Thymus (tissue), 11 donors: ENCODE measurements at regions not wholly inside any gene's neighbourhood (a gene's known extent, or its start where the extent isn't known, plus 50 kb on each side); places are given as distances from the start of the nearest gene placed in this dataset.

Source experiments
- DNase-seq, 9 donors: peaks; one replicate each; pipeline ENCODE4 v3.0.0-alpha.2; 2013; ENCODE audit warnings: low spot score in 9 of 9, low read depth in 6 of 9, missing footprints in 1 of 9
- H3K27ac ChIP-seq, 2 donors: one replicate each; pipeline ENCODE4 v1.5.1; 2013; ENCODE audit warnings: control low read depth in 1 of 2, low read depth in 1 of 2, low read length in 1 of 2, mild to moderate bottlenecking in 1 of 2, moderate library complexity in 1 of 2
- H3K27me3 ChIP-seq, 2 donors: one replicate each; pipeline ENCODE4 v1.5.1; 2013; ENCODE audit warnings: low read length in 1 of 2; ENCODE audit not compliant: control insufficient read depth in 2 of 2, insufficient read depth in 1 of 2
- H3K36me3 ChIP-seq, 2 donors: one replicate each; pipeline ENCODE4 v1.5.1; 2013; ENCODE audit warnings: low read length in 1 of 2, mild to moderate bottlenecking in 1 of 2, moderate library complexity in 1 of 2; ENCODE audit not compliant: control insufficient read depth in 2 of 2, insufficient read depth in 2 of 2
- H3K4me1 ChIP-seq, 2 donors: one replicate each; pipeline ENCODE4 v1.5.1; 2013; ENCODE audit warnings: low read length in 2 of 2; ENCODE audit not compliant: control insufficient read depth in 2 of 2, insufficient read depth in 2 of 2
- H3K4me3 ChIP-seq, 2 donors: one replicate each; pipeline ENCODE4 v1.5.1; 2013; ENCODE audit warnings: low read length in 2 of 2, control low read depth in 1 of 2, mild to moderate bottlenecking in 1 of 2
- H3K9me3 ChIP-seq, 2 donors: one replicate each; pipeline ENCODE4 v1.5.1; 2013; ENCODE audit warnings: low read length in 1 of 2, mild to moderate bottlenecking in 1 of 2; ENCODE audit not compliant: control insufficient read depth in 2 of 2, insufficient read depth in 1 of 2
- WGBS: extraction: QIAGEN DNeasy Blood & Tissue Kit; methylation state at CpG from one replicate; pipeline ENCODE4 v1.1.7; 2013; 5-methylcytosine and 5-hydroxymethylcytosine counted together
- donor health status: healthy.

- Histone ChIP-seq H3K4me1 (no peaks in the 10 kb centered on the region), H3K27me3 (no peaks in the 10 kb centered on the region), H3K27ac (no peak overlapping the region), H3K4me3 (no peak overlapping the region), H3K9me3 (no peaks in the 10 kb centered on the region), H3K36me3 (no peaks in the 10 kb centered on the region)
- DNase-seq, result no peak
These were observed 72.0 kb upstream of the RAI14 start for GRCh38 chr5:34584165-34584564.

DNA sequence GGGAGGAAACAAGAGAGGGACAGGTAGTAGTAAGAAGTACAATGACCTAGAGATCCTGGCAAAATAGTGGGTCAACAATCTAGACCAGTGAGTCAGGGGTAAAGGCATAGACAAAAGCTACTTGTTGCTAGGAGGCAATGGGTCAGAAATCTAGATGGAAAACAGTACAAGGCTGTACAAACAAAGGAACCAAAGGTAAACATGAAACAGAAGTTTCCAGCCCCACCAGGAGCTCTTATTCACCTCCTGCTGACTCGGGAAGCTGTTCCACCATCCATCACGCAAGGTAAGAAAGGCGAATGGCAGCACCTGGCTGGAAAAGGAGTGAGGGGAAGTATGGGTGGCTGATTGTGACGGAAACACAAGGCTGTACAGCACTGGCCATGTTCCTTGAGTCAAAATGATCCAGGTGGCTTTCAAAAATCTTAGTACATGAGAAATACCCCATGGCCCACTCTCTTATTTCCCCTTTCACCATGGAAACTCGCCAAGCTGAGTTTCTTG, 70.5 kb upstream of the RAI14 start:
- Histone ChIP-seq H3K4me3 (no peak overlapping the region), H3K27me3 (no peaks in the 10 kb centered on the region), H3K36me3 (no peaks in the 10 kb centered on the region), H3K4me1 (no peaks in the 10 kb centered on the region), H3K27ac (no peak overlapping the region), H3K9me3 (no peaks in the 10 kb centered on the region)
- WGBS, result 93% methylated on average over 5 of the region's 5 CpGs
- DNase-seq, result no peak

DNA sequence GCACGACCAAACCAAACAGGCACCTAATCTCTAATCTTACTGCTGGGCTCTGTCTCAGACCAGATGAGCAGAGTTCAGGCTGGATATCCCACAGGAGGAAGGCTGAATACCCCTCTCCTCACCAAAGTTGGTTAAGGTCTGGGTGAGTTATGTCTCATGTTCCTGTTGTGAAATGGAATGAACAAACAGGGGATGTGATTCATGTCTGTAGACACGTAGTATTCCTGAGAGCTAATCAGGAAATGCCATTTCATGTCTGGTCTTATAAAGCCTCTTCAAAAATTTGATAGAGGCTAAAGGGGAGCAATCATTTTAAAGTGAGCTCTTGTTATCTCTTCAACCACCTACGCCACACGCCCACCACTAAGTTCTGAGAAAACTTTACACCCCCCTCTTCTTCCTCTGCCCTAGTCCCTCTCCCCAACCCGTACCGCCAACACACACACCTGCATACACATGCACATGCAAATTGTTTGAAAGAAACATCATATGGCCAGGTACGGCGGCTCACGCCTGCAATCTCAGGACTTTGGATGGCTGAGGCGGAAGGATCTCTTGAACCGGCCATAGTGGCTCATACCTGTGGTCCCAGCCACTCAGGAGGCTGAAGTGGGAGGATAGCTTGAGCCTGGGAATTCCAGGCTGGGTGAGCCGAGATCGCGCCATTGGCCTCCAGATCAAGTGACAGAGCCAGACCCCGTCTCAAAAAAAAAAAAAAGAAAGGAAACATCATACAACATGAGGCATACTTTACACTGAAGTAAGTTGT, 69.8 kb upstream of the RAI14 start:
- DNase-seq, result no peak
- WGBS, result 94% methylated on average over 15 of the region's 15 CpGs

DNA sequence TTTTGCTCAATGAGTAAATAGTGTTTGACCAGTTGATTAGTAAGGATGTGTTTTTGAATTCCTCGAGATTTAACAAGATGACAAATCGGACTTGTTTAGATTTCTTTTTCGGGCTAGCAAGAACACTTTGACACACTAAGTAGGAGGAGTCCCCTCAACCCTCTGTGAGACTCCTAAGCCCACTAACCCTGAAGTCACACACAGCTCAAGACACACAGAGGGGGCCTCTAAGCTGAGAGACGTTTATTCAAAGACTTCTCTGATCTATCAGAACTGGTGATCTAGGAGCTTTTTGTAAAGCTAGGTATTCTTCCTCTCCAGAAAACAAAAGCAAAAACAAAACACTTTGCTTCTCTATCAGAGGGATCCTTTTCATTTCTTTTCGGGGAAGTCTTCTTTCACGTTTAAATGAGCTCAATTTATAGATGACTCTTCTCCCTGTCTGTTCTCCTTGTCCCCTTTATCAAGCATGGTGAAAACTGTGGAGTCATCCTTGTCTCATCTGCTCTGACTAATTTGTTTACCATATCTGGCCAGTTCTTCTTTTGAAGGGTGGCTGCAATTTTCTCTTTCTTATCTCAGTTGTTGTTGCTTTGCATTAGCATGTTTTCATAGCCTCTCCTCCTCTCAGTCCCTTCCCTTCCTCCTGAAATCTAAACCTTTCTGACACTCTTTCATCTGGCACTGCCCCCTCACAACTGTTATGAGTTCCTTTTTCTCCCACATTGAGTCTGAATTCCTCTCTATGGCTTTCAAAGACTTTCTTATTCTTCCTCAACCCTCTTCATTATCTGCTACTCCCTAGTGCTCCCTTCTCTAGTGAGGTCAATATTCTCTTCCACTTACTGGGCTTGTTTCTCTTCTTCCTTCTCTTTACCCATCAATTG, 68.5 kb upstream of the RAI14 start:
- Histone ChIP-seq H3K27ac (no peak overlapping the region), H3K4me3 (no peak overlapping the region), H3K9me3 (no peaks in the 10 kb centered on the region), H3K36me3 (no peaks in the 10 kb centered on the region), H3K27me3 (no peaks in the 10 kb centered on the region), H3K4me1 (no peaks in the 10 kb centered on the region)
- DNase-seq, result no peak
- WGBS, result 85% methylated on average over 6 of the region's 6 CpGs

More for the DNA sequence above, 69.8 kb upstream of the RAI14 start:
- H3K27me3 ChIP-seq, result no peaks in the 10 kb centered on the region
- H3K9me3 ChIP-seq, result no peaks in the 10 kb centered on the region
- no peaks in the 10 kb centered on the region for H3K4me1 ChIP-seq
- no peak overlapping the region for H3K4me3 ChIP-seq
- H3K27ac ChIP-seq, result no peak overlapping the region
- H3K36me3 ChIP-seq, result no peaks in the 10 kb centered on the region

DNA sequence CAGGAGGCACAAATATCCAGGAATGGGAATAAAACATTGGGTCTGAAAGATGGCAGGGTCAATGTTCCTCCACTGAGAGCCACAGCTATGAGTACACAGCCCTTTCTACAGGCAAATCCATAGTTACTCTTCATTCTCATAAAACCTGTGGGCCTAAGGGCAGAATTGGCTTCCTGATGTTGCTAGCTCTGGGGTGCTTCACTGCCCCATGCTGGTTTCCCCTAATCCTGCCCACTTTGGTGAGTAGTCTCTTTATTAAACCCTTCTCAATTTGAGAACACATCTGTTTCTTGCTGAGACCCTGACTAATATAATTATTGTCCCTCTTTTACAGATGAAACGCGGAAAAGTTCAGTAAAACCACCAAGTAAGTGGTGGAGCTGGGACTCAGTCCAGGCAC, 66.3 kb upstream of the RAI14 start:
- Histone ChIP-seq H3K27me3 (no peaks in the 10 kb centered on the region), H3K27ac (no peak overlapping the region), H3K9me3 (no peaks in the 10 kb centered on the region), H3K4me3 (no peak overlapping the region), H3K36me3 (no peaks in the 10 kb centered on the region), H3K4me1 (no peaks in the 10 kb centered on the region)
- 99% methylated on average over 2 of the region's 2 CpGs for WGBS
- DNase-seq, result no peak

GRCh38 chr5:34591723-34592122, 64.4 kb upstream of the RAI14 start:
- H3K27ac ChIP-seq, result no peak overlapping the region
- H3K36me3 ChIP-seq, result no peaks in the 10 kb centered on the region
- H3K9me3 ChIP-seq, result no peaks in the 10 kb centered on the region
- H3K4me1 ChIP-seq, result no peaks in the 10 kb centered on the region
- WGBS, result 88% methylated on average over 5 of the region's 5 CpGs
- no peak for DNase-seq
- H3K27me3 ChIP-seq, result no peaks in the 10 kb centered on the region
- no peak overlapping the region for H3K4me3 ChIP-seq

DNA sequence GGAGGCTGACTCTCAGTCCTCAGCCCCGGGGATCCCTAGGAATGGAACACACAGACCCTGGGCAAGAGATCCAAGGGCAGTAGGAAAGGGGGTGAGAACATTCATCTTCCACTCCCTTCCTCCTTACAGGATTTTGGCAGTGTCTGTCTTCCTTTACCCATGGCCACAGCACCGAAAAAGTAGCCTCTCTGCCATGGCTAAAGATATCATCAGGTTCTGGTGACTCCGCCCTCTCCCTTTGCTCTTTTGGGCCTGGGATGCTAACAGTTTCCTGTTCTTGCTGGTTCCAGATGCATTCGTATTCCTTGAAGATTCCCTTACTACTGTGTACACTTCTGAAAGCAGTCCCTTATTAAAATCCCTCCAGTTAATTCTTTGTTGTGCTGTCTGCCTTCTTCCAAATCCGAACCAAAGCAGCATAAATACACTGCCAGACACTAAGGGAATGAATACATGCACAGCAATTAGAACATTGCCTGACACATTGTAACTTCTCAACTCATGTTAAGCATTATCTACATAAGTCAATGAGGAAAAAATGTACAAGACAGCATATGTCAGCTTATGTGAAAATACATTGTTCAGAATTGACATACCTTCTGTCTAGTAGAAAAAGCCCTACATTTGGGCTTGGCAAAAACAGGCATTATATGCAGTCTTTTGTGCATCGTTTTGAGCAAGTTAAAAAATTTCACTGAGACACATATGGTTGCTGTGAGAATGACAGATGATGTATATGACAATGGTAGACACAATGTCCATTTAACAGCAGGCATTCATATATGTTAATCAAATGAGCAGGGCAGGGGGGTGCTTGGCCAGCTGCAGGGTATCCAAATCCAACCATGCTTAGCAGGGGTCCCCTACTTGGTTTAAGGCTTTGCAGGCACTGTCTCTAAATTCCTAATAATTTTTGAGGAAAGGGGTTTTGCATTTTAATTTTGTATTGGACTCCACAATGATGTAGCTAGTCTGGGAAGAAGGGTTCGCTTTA, 58.8 kb upstream of the RAI14 start:
- Histone ChIP-seq H3K4me1 (no peaks in the 10 kb centered on the region), H3K27ac (no peak overlapping the region), H3K27me3 (no peaks in the 10 kb centered on the region), H3K4me3 (no peak overlapping the region), H3K9me3 (no peaks in the 10 kb centered on the region), H3K36me3 (no peaks in the 10 kb centered on the region)
- no peak for DNase-seq
- WGBS, result 89% methylated on average over 7 of the region's 7 CpGs

DNA sequence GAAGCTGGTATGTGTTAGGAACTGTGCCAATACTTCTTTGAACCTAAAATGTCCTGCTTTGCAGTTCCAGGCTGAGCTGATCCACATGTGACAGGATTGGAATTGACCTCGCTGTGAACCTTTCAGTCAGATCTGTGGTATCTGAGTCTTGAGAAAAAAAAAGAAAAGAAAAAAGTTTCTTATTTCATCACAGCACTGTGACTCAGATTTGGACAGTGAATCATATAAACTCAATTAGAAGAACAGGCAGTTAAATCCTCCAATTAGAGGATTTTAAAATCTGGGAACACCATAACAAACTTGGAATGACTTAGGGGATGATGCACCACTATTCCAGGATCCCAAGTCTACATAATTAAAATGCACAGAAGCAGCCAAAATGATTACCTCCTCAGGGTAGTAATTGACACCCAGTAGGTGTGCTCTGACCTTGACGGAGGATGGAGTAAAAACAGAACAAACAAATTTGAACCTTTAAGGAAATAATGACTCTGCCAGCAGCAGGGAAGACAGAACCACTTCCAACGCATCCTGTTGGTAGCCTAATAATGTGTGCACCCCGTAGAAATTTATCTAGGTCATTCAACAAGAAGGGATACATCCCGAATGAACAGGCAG, 57.8 kb upstream of the RAI14 start:
- Histone ChIP-seq H3K27ac (no peak overlapping the region), H3K4me1 (no peaks in the 10 kb centered on the region), H3K9me3 (peaks cover 0 to 3% of the 10 kb centered on the region in 2 donors), H3K4me3 (no peak overlapping the region), H3K27me3 (no peaks in the 10 kb centered on the region), H3K36me3 (no peaks in the 10 kb centered on the region)
- 90% methylated on average over 5 of the region's 5 CpGs for WGBS
- no peak for DNase-seq
